Right atrium auricular region (tissue), 2 donors: ENCODE measurements at regions not wholly inside any gene's neighbourhood (a gene's known extent, or its start where the extent isn't known, plus 50 kb on each side); places are given as distances from the start of the nearest gene placed in this dataset.

Experiments
- DNase-seq: peaks from one replicate; pipeline ENCODE4 v3.0.0-alpha.2; 2019; ENCODE audit warnings: low spot score
- H3K27ac ChIP-seq, 2 donors: fragments of 200-600 bp; sonication (generic); 1 replicate in 1 of 2; 2 replicates in 1 of 2; pipeline ENCODE4 v1.5.1; 2016 to 2019
- H3K27me3 ChIP-seq, 2 donors: fragments of 200-600 bp; sonication (generic); one replicate each; pipeline versions ENCODE4 v1.5.1 to v1.6.0; 2017 to 2019
- H3K36me3 ChIP-seq: fragments of 200-600 bp; sonication (generic); one replicate; pipeline ENCODE4 v1.5.1; 2016
- H3K4me1 ChIP-seq, 2 donors: fragments of 200-600 bp; sonication (generic); one replicate each; pipeline versions ENCODE4 v1.5.1 to v1.6.0; 2017 to 2019
- H3K4me3 ChIP-seq, 2 donors: fragments of 200-600 bp; sonication (generic); 1 replicate in 1 of 2; 2 replicates in 1 of 2; pipeline ENCODE4 v1.5.1; 2017 to 2019; ENCODE audit warnings: mild to moderate bottlenecking in 1 of 2, moderate library complexity in 1 of 2
- H3K9me3 ChIP-seq, 2 donors: fragments of 200-600 bp; sonication (generic); one replicate each; pipeline ENCODE4 v1.5.1; 2019
- CTCF ChIP-seq, 2 donors: fragments of 200-600 bp; sonication (generic); IDR thresholded peaks; one replicate each; pipeline ENCODE4 v1.5.1; 2019; ENCODE audit warnings: antibody characterized with exemption in 2 of 2

- no peak for TF ChIP-seq CTCF (IDR thresholded peaks at IDR 0.05)
- no peak for DNase-seq
- H3K27ac ChIP-seq = no peak overlapping the region
Observed at GRCh38 chr6:168890306-168890980, 363.2 kb downstream of the THBS2 start.

GRCh38 chr6:168888786-168889345 lies 364.8 kb downstream of the THBS2 start:
- H3K27ac ChIP-seq = no peak overlapping the region
- no peak for DNase-seq
- H3K36me3 ChIP-seq = no peaks in the 10 kb centered on the region
- no peaks in the 10 kb centered on the region for H3K9me3 ChIP-seq
- TF ChIP-seq CTCF (IDR thresholded peaks at IDR 0.05) = no peak
- no peaks in the 10 kb centered on the region for H3K4me1 ChIP-seq
- no peaks in the 10 kb centered on the region for H3K27me3 ChIP-seq
- no peak overlapping the region for H3K4me3 ChIP-seq

More at GRCh38 chr6:168890306-168890980, 363.2 kb downstream of the THBS2 start:
- H3K36me3 ChIP-seq = no peaks in the 10 kb centered on the region
- no peaks in the 10 kb centered on the region for H3K9me3 ChIP-seq
- H3K27me3 ChIP-seq = no peaks in the 10 kb centered on the region
- no peak overlapping the region for H3K4me3 ChIP-seq
- no peaks in the 10 kb centered on the region for H3K4me1 ChIP-seq

GRCh38 chr6:168888102-168888501 lies 365.5 kb downstream of the THBS2 start:
- DNase-seq = no peak
- no peaks in the 10 kb centered on the region for H3K27me3 ChIP-seq
- H3K36me3 ChIP-seq = no peaks in the 10 kb centered on the region
- no peak overlapping the region for H3K4me3 ChIP-seq
- H3K27ac ChIP-seq = no peak overlapping the region
- no peak for TF ChIP-seq CTCF (IDR thresholded peaks at IDR 0.05)
- no peaks in the 10 kb centered on the region for H3K4me1 ChIP-seq
- no peaks in the 10 kb centered on the region for H3K9me3 ChIP-seq

DNA sequence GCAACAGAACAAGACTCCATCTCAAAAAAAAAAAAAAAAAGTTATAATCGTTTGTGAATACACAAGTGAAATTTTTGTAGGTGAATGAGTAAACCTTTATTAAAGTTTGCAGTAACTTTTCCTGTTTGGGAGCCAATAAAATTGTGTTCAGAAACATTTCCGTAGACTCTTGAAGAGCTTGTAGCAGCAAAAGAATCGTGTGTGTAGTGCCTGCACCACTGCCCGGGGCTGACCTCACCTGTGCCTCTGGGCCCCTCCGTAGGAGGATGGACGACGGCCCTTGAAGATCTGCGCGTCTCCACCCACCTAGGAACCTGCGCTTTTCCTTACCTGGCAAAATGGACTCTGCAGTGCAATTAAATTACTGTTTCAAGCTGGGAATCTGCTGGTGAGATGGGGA lies 366.0 kb downstream of the THBS2 start:
- no peak for TF ChIP-seq CTCF (IDR thresholded peaks at IDR 0.05)
- H3K27me3 ChIP-seq = no peaks in the 10 kb centered on the region
- H3K9me3 ChIP-seq = no peaks in the 10 kb centered on the region
- no peak overlapping the region for H3K27ac ChIP-seq
- no peak for DNase-seq
- H3K4me1 ChIP-seq = no peaks in the 10 kb centered on the region
- no peaks in the 10 kb centered on the region for H3K36me3 ChIP-seq
- H3K4me3 ChIP-seq = no peak overlapping the region

DNA sequence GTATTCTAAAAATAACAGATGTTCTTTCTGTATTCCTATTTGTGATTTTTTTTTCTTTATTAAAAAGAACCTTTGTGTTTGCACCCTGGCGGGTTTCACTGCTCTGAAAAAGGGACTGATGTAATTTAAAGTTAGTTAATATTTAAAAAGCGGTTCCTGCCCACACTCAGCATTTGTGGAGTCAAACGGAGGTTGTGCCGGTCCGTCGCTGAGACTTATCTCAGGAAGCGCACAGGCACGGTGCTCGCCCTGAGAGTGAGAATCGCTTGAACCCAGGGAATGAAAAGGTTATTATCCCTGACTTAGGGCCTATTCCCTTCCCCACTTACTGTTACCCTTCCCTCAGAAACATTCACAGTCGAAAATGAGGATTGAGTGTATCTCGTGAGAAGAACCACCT lies 366.7 kb downstream of the THBS2 start:
- no peak overlapping the region for H3K27ac ChIP-seq
- no peaks in the 10 kb centered on the region for H3K4me1 ChIP-seq
- no peaks in the 10 kb centered on the region for H3K9me3 ChIP-seq
- no peak for TF ChIP-seq CTCF (IDR thresholded peaks at IDR 0.05)
- no peaks in the 10 kb centered on the region for H3K36me3 ChIP-seq
- H3K27me3 ChIP-seq = no peaks in the 10 kb centered on the region
- DNase-seq = no peak
- H3K4me3 ChIP-seq = no peak overlapping the region
